ENCODE measurements at regions not wholly inside any gene's neighbourhood (a gene's known extent, or its start where the extent isn't known, plus 50 kb on each side); places are given as distances from the start of the nearest gene placed in this dataset.

GRCh38 chr1:69271587-69272125 lies 296.1 kb upstream of the LRRC7 start:
- TF ChIP-seq RFX5 (IDR thresholded peaks at IDR 0.05) (no peak), TP53 (CRISPR knock-in tag; IDR thresholded peaks at IDR 0.05) (no peak), POLR2A (IDR thresholded peaks at IDR 0.05; ENCODE audit: low read length) (no peak), CTCF (IDR thresholded peaks at IDR 0.05) (no peak), MAX (IDR thresholded peaks at IDR 0.05) (no peak), EP300 (IDR thresholded peaks at IDR 0.05) (no peak), KDM1A (IDR thresholded peaks at IDR 0.05; ENCODE audit: low read depth) (no peak), PBX3 (IDR thresholded peaks at IDR 0.05) (no peak), REST (IDR thresholded peaks at IDR 0.05) (no peak), ZNF302 (CRISPR knock-in tag; IDR thresholded peaks at IDR 0.05) (no peak), NPAS2 (CRISPR knock-in tag; IDR thresholded peaks at IDR 0.05; ENCODE audit: borderline replicate concordance) (no peak), MAZ (IDR thresholded peaks at IDR 0.05; ENCODE audit: borderline replicate concordance, low read depth, low read length) (no peak)

Data from A549 (cell line).